HG02981 (cell line): ENCODE measurements at regions not wholly inside any gene's neighbourhood (a gene's known extent, or its start where the extent isn't known, plus 50 kb on each side); places are given as distances from the start of the nearest gene placed in this dataset.

Experiments
- ATAC-seq: cut with Tn5 transposase; IDR thresholded peaks from one replicate; pipeline ENCODE4 v1.9.1; 2021; ENCODE audit warnings: mild to moderate bottlenecking, moderate library complexity; ENCODE audit not compliant: unreplicated experiment

DNA sequence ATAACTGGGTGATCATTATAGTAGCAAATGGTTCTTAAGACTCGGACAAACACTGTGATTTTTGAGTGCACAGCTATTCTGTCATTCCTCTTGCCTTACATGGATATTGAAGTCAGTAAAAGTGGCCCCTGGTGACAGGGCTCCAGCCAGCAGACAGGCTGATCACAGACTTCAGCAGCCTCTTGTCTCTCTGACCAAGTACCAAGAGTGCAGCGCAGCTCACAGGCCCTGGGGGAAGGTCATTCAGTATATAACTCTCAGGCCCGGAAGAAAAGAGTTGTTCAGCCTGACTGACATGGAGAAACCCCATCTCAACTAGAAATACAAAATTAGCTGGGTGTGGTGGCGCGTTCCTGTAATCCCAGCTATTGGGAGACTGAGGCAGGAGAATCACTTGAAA is 202.6 kb downstream of the HRH4 start:
- ATAC-seq, result no peak

DNA sequence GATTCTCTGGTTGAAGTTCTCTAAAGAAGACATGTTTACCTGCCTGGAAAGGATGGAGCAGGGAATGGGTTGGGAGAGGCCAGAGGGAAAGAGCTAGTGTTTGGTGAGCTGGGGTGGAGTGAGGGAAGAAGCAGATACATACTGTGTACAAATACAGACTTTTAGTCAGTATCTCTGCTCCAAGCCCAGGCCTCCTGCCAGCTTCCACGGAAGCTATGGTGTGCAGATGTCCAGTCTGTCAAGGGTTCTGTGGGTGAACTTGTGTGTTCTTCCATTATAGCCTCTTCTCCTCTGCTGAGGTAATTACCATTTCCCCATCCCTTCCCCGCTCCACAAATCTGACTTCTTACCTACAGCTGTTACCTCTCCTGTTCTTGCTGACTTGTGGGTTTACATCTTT is 208.6 kb downstream of the HRH4 start:
- ATAC-seq, result no peak

DNA sequence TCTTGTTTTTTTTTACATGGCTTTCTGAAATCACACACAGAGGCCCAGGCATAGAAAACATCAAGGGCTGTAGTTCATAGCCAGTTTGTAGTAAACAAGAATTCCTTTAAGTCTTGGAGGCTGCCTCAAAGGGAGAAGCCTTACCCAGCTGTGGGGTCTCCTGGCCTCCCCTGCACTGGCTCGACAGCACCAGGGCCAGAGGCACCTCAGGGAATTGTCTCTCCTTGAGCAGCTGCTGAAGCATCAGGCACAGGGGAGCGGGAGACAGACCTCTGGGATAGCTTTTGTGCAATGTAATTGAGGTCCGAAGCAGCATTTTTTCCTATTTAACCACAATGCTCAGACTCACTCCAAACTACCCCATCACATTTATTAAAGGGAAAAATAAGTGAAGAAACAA is 209.1 kb downstream of the HRH4 start:
- no peak for ATAC-seq

DNA sequence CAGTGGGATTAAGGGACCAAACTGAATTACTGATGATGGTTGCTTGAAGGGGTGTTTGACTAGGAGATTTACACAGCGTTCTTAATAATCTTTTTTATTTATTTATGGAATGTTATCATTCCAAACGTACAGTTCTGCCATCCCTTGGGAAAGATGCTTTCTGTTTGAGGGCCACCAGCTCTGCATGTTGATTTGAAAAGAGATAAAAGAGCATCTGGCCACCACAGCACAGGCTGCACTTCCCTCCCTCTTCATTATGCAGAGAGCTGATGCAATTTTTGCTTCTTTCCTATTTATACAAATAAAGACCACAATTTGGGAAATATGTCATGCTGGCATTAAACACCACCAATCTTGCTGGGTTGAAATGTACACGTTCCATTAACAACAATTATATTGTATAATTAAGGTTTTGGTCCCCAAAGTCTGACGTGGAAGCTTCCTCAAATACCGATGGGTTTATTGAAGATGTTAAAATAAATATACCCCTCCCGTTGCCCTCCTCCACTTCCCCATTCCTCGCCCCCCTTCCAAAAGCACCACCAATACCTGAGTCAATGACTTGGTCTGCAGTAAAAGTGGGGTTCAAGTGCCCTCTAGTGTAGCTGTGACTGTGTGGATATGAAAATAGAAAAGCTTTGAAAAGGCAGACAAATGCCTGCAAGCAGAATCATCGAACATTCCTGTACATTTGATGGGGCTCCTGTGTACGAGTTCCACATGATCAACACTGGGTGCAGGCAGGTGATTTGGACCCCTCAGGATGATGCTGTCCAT is 211.9 kb downstream of the HRH4 start:
- no peak for ATAC-seq

DNA sequence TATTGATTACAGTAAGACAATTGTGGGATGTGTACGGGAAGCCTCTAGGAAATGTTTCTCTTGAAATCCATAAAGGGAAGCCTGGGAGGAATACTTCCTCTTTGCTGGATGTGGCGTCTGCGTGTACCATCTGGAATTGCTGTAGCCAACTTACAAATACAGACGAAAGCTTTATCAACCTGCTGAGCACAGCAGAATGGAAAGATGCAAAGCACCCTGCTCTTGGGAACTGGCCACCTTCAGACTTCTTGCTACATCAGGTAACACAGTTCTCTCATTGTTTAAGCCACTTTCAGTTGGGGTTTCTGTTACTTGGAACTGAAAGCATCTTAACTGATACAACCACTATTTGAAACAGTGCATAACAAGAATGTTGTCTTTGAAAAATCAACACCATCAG is 213.8 kb downstream of the HRH4 start:
- ATAC-seq, result no peak

DNA sequence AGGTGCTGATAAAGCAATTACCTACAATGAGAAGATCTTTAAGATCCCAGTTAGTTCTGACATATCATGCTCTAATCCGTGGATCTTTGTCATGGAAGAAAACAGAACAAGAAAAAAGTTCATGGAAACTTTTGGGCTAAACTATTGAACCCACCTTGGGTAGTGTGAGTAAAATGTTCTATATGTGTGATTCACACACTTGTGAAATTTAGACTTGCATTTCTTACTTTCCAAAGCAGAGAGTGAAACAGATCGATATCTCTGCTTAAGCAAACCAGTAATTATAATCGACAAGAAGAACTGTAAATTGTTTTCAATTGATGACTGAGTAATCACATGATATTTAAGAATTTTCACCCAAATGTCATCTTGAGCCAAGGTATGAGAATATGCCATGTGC is 214.2 kb downstream of the HRH4 start:
- ATAC-seq, result no peak

DNA sequence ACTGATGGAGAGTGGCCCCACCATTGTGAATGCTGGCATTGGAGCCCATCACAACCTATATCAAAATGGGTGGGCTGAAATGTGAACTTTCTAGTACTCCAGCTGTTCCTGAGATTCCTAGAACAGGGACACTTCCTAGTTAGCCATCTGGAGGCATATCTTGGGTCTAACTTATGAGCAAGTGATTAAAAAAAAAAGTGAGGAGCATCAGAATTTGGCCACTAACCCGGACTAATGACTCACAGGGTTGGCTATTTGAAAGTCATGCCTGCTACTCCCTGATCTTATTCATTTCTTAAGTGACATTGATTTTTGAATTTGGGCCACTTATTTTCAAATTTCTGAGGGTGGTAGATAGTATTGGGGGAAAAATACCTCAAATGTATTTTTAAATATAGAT is 216.6 kb downstream of the HRH4 start:
- ATAC-seq, result no peak

DNA sequence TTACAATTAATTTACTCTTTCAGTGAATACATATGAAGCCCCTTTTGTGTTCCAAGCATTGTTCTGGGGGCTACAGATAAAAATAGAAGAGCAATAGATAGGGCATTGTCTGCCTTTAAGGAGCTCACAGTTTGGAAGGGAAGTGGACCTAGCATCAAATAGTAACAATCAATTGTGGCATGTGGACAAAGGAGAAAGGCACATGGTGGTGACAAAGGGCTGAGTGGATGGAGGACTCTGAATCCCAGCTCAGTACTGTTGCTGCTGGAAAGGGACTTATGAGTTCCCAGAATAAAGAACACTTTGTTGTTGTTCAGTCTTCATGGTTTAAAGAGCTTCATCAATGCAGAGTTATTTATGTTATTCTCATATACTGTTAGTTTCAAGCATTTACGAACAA is 217.7 kb downstream of the HRH4 start:
- ATAC-seq, result no peak

DNA sequence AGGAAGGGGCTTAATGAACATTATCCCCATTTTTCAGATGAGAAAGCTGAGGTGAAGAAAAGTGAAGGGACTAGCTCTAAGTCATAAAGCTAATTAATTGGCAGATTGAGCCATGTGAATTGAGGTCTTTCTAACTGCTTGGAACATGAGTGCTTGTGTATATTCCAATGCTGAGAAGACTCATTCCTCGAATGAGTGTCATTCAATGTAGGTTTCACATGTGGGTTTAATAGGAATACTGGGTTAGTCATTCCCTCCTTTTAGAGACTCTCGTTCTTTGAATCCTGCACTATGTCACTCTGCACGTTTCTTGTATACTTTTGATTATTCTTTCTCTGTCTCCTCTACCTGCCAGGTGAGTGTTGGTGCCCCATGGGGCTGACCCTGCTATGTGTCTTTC is 218.2 kb downstream of the HRH4 start:
- ATAC-seq, result no peak

DNA sequence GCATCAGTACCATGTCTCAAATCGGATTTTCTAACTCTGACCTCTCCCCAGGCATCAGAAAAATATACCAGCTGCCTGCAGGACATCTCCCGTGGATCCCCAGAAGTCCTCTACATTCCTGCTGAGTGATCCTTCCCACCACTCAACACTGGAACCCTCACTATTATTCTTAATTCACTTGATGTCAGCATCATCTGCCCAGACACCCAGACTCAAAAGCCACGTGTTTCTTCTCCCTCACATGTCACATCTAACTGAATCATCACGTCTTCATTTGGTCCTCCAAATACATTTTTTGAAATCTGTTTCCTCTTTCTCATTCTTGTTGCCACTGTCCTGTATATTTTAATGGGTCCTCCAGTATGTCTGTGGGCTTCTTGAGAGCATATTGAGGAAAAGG is 218.6 kb downstream of the HRH4 start:
- no peak for ATAC-seq

DNA sequence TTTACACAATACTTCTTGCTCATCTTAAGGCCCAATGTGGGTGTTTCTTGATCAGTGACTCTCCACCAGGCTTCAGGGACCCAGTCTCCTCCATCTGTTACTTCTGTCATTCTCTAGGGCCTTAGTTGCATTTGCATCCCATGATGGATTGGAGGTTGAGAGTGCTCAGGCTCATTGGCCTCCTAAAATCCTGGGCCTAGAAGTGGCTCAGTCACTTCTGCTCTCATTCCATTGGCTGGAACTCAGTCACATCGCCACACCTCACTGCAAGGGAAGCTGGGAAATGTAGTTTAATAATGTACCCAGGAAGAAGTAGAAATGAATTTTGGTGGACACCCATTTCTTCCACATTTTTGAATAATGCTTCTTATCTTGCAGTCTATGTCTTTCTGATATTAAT is 223.5 kb downstream of the HRH4 start:
- ATAC-seq, result no peak

DNA sequence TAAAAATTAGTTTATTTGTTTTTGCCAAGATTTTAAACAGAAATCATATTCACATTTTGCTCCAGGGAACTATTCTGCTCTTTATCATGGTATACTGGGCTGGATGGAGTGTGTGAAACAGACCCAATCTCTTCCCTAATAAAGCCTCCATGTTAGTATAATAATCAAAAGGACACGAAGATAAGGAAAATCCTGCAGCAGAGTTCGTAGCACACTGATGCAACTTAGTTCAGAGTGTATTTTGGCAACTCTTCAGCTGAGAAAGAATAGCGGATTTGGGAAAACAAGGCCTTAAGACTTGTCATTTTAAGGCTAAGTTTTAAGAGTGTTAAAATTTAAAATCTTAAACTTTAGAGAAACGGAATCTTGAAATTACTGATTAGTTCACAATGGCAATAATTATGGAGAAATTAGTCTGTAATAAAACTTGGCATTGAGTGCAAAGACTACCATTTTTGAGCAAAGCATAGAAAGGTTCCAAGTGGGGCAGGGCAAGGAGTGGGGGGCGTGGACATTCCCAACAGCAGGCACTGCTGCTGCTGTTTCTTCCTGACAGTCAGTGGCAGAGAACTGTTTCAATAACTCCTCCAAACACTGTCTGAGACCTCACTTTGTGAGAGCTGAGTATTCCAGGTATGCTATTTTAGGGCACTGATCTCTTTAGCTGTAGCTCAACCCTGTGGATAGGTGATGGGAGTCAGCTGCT is 225.0 kb downstream of the HRH4 start:
- ATAC-seq, result no peak

DNA sequence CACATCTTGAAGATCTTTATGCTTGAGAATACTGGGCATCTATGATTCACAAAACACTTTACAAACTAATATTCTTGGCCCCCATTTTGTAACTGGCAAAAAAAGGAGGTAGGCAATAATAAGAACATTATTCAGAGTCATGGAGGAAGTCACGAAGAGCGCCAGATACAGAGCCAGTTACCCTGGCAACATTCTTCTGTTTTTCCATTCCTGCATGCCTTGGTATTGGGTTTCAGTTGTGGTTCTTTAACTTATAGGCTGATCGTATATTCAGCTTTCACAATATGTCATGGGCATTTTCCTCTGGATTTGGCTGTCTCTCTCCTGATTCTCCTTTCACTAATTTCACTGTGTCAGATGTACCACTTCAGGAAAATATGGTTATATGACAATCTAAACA is 234.7 kb downstream of the HRH4 start:
- no peak for ATAC-seq

DNA sequence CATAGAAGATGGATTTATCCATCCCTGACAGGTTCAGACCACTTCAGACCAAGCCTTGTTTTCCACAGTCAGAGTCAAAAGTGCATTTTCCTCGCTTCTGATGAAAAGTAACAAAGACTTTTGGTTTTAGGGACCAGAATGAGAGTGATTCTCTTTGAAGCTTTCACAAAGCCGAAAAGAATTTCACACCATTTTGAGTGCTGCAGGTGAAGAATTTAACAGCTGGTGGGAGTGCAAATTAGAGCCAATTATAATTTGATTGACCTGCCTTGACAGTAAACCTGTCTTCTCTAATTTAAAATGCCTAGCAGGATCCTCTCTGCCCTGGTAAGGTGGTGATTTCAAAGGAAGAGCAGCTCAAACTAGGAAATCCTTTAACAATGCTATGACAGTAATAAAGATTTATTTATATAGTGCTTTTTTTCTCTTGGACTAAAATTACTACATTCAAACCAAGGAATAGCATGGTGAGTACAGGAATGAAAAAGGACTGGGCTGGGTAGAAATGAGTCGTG is 241.6 kb downstream of the HRH4 start:
- ATAC-seq, result no peak

DNA sequence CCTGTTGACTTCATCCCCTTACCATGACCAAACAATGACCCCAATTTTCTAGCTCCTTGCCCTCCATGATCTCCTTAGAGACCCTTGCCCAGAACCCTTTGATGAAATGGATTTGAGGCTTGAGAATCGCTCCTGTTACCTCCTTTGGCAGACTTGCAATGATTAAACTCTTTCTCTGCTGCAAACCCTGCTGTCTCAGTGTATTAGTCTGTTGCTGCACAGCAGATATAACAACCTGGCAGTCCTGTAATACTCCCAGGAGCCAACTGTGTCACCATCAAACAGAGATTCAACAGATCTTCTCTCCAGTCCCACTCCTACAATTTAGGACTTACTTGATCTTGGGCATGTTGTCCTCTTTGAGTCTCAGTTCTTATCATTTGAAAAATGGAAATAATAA is 242.9 kb downstream of the HRH4 start:
- no peak for ATAC-seq

DNA sequence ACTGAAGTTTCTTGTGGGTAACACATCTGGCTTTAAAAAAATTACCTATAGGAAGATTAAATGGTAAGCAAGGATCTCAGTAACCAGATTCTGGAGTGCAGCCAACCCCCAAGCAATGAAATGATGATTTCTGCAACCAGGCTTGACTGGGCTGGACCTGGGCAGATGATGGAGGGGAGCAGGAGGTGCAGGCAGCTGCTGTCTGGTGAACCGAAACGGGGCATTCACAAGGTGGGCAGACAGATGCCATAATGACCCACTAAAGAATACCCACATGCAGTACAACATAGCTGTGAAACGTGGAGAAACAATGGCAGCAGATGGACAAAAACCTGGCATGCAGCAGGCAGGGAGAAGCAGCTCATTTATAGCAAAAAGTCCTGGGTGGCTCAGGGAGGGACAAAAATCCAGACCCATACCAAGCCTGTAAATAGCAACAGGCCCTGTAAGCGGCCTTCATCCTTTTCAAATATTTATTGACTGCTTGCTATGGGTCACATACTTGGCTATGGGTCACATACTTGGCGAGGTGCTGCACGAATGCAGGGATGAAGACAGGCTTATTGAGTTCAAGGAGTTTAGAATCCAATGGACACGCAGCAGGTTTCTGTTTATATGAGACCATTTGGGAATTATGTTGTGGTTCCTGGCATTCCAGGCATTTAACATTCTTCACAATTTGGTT is 244.7 kb downstream of the HRH4 start:
- no peak for ATAC-seq

DNA sequence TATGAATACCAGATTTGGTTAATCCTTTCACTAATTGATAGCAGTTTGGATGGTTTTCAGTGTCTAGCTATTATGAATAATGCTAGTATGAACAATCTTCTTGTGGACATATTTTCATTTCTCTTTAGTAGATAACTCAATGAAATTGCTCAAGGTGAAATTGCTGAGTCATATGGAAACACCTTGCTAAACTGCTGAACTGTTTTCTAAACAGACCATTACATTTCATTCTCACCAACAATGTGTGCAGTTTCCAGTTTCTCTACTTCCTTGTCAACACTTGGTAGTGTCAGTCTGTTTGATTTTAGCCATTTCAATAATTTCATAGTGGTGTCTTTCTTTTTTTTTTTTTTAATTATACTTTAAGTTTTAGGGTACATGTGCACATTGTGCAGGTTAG is 250.0 kb downstream of the HRH4 start:
- no peak for ATAC-seq

DNA sequence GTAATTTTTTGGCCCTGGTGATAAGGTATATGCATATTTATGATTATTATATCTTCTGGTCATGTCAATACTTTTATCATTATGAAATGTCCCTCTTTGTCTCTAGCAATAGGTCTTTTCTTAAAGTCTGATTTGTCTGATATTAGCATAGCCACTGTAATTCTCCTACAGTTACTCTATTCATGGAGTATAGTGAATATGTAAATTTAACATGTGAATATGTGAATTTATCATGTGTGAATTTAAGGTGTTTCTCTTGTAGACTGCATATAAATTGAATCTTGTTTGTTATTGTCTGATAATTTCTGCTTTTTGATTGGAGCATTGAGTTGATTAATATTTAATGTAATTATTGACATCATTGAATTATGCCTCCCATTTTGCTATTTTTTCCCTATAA is 259.4 kb downstream of the HRH4 start:
- ATAC-seq, result no peak

DNA sequence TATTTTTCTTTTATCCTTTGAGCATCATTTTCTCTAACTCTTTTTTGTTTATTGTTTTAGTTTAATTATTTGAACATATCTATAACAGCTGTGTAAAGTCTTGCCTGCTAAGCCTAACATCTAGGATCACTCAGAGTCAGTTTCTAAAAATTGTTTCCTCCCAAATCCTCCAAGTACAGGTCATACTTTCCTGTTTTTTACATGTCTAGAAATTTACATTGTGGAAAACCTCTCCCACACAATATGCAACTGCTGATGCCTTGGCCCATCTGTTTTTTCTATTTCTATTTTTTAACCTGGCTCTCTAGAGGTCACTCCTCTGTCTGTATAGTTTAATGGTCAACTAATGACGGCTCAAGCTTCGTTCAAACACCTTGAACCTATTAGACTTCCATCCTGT is 261.0 kb downstream of the HRH4 start:
- no peak for ATAC-seq

DNA sequence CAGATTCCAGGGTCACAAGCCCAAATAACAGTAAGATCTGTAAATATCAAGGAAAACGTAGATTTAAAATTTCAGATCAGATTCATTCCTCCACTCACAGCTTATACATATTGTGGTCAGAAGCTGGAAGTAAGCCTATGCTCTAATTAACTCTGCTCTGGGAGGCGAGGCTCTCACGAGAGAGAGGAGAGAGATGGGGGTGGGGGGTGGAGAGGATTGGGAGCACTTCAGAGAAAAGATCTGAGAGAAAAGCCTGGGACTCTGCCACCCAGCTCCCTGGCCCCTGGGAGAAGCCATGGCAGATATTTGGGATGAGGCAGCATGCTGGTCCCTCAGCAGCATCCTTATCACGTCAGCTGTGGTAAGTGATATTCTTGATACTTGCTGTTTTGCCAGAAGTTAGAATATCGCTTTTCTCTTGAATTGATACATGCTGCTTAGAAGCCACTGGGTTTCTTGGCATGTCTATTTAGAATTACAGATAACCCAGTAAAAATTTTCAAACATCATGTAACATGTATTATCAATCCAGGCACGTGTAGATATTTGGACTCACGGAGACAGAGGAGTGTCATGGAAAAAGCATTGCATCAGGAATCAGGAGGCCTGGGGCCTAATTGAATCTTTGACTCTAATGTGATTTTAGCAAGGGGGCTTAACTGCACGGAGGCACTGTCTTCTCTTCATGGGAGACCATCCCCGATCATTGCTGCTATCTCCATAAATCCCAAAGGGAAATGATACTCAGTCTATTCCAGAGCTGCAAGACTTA is 265.4 kb downstream of the HRH4 start:
- ATAC-seq, result no peak
